Ovary (tissue), 3 donors: ENCODE measurements at regions not wholly inside any gene's neighbourhood (a gene's known extent, or its start where the extent isn't known, plus 50 kb on each side); places are given as distances from the start of the nearest gene placed in this dataset.

Experiments used
- CTCF ChIP-seq, 3 donors: fragments of 450-650 bp in 2 of 3; fragments of 200-600 bp in 1 of 3; IDR thresholded peaks; one replicate each; pipeline versions ENCODE4 v1.5.1 to v1.8.0; 2016 to 2022; ENCODE audit warnings: antibody characterized with exemption in 3 of 3, mild to moderate bottlenecking in 1 of 3
- EP300 ChIP-seq: sonication (generic); formaldehyde crosslinking; IDR thresholded peaks from one replicate; pipeline ENCODE4 v1.6.1; 2017; ENCODE audit warnings: antibody characterized with exemption
- POLR2A ChIP-seq: fragments of 450-650 bp; IDR thresholded peaks from one replicate; pipeline ENCODE4 v1.6.1; 2017; ENCODE audit warnings: antibody characterized with exemption, mild to moderate bottlenecking, moderate library complexity
- donor health status: DM: no; HTN: no; CAD: no.

DNA sequence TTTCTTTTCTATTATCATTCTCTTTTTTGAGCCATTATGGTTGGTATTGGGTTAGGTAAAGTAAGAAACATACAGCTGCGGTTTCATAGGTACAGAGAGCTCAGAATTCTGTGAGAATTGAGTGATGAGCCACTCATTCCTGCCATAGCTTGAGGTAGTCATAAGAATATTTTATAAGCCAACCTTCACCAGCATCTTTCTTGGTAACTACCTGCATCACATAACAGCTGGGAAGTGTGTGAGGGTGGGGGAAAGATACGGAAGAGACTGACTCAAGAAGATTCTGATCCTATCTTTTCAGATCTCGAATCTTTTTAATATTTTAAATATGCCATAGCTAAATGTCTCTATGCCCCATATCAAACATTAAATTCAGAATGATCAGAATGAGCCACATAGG, 313.8 kb upstream of the DDX18 start:
- TF ChIP-seq CTCF (IDR thresholded peaks at IDR 0.05) = no peak
- no peak for TF ChIP-seq POLR2A
- TF ChIP-seq EP300 = no peak
